Lower leg skin (tissue), 4 donors: ENCODE measurements at regions not wholly inside any gene's neighbourhood (a gene's known extent, or its start where the extent isn't known, plus 50 kb on each side); places are given as distances from the start of the nearest gene placed in this dataset.

ENCODE experiments used
- DNase-seq, 2 donors: peaks; one replicate each; pipeline ENCODE4 v3.0.0-alpha.2; 2019; ENCODE audit warnings: low spot score in 2 of 2
- H3K4me3 ChIP-seq: fragments of 200-600 bp; sonication (generic); 2 replicates; pipeline ENCODE4 v1.5.1; 2017; ENCODE audit warnings: mild to moderate bottlenecking, low read depth; ENCODE audit not compliant: poor library complexity, severe bottlenecking
- POLR2A ChIP-seq, 2 donors: fragments of 450-650 bp; IDR thresholded peaks; one replicate each; pipeline ENCODE4 v1.6.1; 2016 to 2017; ENCODE audit warnings: antibody characterized with exemption in 2 of 2, mild to moderate bottlenecking in 1 of 2, moderate library complexity in 1 of 2
- WGBS, 2 donors: methylation state at CpG; one replicate each; pipeline ENCODE4 v1.1.5; 2018; 5-methylcytosine and 5-hydroxymethylcytosine counted together
- intact Hi-C: fragments of 100-400 bp; cut with DNase I; formaldehyde crosslinking; loops from one replicate; pipeline ENCODE4 v1.15.0; 2023; ENCODE audit warnings: low total_unique reads
- TF ChIP-seq, protein P1 (sequence below), 3 donors: fragments of 450-650 bp; IDR thresholded peaks; one replicate each; pipeline ENCODE4 v1.5.1; 2016; ENCODE audit warnings: antibody characterized with exemption in 3 of 3, mild to moderate bottlenecking in 3 of 3, moderate library complexity in 2 of 3

DNA sequence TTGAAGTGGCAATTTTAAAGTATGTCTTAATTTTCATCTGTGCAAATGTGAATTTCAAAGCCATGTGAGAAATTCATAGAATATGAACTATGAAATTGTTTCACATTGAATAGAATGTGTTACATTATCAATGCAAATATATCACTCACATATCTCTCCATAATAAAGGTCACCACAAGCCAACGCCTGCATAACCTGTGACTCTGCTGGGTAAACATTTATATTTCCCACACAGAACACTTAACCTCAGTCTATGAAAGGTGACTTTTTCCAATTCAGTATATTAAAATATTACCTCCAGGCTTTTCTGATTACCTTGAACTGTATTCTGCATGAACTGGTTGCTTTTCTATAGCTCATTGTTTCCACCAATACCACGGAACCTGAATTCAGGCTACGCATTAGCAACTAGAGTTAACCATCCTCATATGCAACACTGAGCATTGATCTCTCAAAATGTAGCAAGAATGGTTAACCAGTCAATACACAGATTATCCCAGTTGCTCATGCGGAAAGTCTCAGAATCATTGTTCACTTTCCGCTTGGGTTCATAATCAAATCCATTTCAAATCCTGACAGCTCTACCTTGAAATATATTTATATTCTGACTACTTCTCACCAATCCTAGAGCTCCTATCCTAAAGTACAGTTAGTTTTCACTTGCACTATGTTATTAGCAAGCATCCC lies 126.6 kb upstream of the TYRP1 start:
- WGBS, 2 donors, result 90 to 93% methylated on average over 5 of the region's 5 CpGs
- no peak for DNase-seq
- TF ChIP-seq, protein P1, sequence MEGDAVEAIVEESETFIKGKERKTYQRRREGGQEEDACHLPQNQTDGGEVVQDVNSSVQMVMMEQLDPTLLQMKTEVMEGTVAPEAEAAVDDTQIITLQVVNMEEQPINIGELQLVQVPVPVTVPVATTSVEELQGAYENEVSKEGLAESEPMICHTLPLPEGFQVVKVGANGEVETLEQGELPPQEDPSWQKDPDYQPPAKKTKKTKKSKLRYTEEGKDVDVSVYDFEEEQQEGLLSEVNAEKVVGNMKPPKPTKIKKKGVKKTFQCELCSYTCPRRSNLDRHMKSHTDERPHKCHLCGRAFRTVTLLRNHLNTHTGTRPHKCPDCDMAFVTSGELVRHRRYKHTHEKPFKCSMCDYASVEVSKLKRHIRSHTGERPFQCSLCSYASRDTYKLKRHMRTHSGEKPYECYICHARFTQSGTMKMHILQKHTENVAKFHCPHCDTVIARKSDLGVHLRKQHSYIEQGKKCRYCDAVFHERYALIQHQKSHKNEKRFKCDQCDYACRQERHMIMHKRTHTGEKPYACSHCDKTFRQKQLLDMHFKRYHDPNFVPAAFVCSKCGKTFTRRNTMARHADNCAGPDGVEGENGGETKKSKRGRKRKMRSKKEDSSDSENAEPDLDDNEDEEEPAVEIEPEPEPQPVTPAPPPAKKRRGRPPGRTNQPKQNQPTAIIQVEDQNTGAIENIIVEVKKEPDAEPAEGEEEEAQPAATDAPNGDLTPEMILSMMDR (IDR thresholded peaks at IDR 0.05), result no peak
- TF ChIP-seq POLR2A (IDR thresholded peaks at IDR 0.05), result no peak
- H3K4me3 ChIP-seq, result no peak overlapping the region
- intact Hi-C loops, result no loop called here

DNA sequence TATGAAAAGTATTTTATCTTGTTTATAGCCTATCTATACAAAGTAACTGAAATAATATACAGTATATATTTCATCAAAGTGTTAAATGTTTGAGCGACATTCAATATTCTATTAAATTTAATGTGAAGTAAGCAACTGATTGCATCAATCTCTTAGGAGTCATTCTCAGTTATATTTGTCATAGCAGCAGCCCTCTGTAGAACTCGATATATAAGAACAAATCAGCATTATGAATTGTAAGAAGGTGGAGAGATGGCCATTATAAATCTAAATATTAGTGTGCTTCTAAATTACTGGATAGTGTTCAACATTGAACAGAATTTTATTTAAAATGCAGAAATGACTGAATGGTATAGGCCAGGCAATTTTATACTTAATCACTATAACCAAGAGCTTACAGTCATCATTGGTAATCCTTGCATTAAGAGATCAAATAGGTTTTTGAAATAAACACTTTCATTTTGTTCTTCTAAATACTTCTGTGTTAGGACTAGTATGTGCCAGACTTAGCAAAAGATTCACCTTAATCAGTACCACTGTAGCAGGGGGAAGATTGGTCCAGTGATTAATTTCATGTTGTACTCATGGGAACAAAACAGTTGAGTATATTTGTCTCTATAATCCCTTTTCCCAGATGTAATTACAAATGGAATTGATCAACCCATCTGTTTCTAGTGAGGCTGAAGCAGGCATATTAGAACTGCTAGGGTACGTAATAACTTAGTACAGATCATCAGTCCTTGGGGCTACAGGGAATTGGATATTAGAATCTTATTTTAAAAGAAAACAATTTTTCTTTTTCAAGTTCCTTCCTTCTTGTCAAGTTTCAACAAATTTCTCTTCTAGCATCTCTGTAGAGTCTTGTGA lies 108.3 kb upstream of the TYRP1 start:
- no peak overlapping the region for H3K4me3 ChIP-seq
- 84% methylated on average over 3 of the region's 3 CpGs for WGBS, 2 donors
- intact Hi-C loops, result no loop called here

DNA sequence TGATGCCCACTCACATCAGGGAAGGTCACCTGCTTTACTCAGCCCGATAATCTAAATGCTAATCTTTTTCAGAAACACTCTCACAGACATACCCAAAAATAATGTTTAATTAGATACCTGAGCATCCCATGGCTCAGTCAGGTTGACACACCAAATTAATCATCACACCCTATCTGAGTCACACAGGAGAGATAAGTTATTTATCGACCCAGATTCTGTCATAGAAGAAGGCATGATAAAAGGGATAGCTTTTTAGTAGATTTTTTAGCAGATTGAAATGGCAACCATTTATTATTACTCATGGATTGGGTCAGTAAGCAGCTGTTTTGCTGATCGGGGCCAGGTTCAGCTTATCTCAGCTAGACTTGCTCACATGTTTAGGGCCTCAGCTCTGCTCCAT lies 97.8 kb upstream of the TYRP1 start:
- WGBS, 2 donors, result 71 to 73% methylated on average over 3 of the region's 3 CpGs
- no peak overlapping the region for H3K4me3 ChIP-seq
- DNase-seq, result no peak
- no peak for TF ChIP-seq POLR2A (IDR thresholded peaks at IDR 0.05)
- TF ChIP-seq, protein P1 (IDR thresholded peaks at IDR 0.05), result no peak
- intact Hi-C loops, result no loop called here

More for the DNA sequence above, 108.3 kb upstream of the TYRP1 start:
- TF ChIP-seq POLR2A (IDR thresholded peaks at IDR 0.05), result no peak
- TF ChIP-seq, protein P1 (IDR thresholded peaks at IDR 0.05), result no peak
- no peak for DNase-seq

DNA sequence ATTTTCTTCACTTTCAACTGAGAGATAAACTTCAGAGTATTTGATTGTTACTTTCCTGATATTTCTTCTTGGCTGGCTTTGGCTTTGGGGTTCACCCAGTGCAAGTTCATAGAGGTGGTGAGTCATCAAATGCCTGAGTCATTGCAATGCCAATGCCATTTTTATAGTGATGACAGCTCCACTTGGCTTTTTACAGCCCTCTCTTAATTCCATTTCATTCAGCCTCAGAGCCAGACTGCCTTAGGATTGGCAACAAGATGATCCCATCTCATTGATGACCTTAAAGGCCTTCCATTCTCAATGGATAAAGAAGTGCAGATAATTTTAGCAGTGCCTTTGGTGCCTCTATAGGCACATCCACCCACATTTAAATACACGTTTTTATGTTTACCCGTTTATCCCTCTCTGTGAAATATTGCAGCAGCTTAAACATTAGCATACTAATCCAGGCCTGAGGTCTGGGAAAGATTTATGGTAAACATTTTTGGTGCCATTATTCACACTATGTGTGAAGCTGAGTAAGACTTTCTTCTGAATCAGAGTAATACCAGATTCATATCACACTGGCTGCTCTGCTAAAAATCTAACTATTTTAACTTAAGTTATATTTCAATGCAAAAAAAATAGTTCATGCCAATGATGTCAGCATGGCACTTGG lies 88.9 kb upstream of the TYRP1 start:
- TF ChIP-seq, protein P1 (IDR thresholded peaks at IDR 0.05), result no peak
- WGBS, 2 donors, result 33 to 34% methylated on average over 2 of the region's 2 CpGs
- no peak for DNase-seq
- H3K4me3 ChIP-seq, result no peak overlapping the region
- intact Hi-C loops, result no loop called here

DNA sequence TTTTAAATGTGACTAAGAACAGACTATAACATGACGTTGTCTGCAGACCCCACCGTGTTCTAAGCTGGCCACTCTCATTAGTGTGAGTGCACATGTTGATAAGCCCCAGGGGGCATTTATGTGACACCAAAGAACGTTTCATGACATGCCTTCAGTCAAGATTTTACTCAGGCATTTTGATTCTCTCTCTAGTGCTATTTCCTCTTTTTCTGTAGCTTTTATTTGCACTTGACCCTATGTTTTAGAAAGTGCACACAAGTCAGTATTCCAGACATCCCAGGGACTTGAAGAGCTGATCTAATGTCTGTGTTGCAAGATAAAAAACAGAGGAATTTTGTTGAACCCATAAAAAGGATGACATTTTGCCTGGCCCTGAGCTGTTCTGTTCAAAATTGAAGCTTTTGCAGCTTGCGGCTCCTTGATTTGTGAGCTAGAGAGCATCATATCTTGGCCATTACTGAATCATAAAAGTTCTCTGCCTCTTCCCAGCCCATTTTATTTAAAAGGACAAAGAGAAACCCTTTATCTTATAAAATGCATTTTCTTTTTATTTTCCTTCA lies 80.9 kb upstream of the TYRP1 start:
- DNase-seq, result no peak
- intact Hi-C loops, result no loop called here
- H3K4me3 ChIP-seq, result no peak overlapping the region
- TF ChIP-seq POLR2A (IDR thresholded peaks at IDR 0.05), result no peak
- TF ChIP-seq, protein P1 (IDR thresholded peaks at IDR 0.05), result no peak
- WGBS, 2 donors, result 46 to 47% methylated on average over 4 of the region's 4 CpGs
